ACC112 (cell line): ENCODE measurements at regions not wholly inside any gene's neighbourhood (a gene's known extent, or its start where the extent isn't known, plus 50 kb on each side); places are given as distances from the start of the nearest gene placed in this dataset.

Source experiments
- H2AFZ ChIP-seq: fragments of 200-600 bp; sonication (generic); one replicate; pipeline ENCODE4 v1.6.0; 2017; ENCODE audit warnings: antibody characterized with exemption, low read length; ENCODE audit not compliant: unreplicated experiment
- H3K27ac ChIP-seq: fragments of 200-600 bp; sonication (generic); 2 replicates; pipeline ENCODE4 v1.5.1; 2014; ENCODE audit warnings: low read depth, mild to moderate bottlenecking, antibody characterized with exemption, low read length, moderate library complexity
- H3K27me3 ChIP-seq: fragments of 200-600 bp; sonication (generic); 2 replicates; pipeline ENCODE4 v1.6.1; 2014; ENCODE audit warnings: mild to moderate bottlenecking, antibody characterized with exemption, low read length, moderate library complexity, mixed read lengths; ENCODE audit not compliant: insufficient read depth
- H3K36me3 ChIP-seq: fragments of 200-600 bp; sonication (generic); 2 replicates; pipeline ENCODE4 v1.6.1; 2016; ENCODE audit warnings: mild to moderate bottlenecking, antibody characterized with exemption, low read length, moderate library complexity, mixed read lengths; ENCODE audit not compliant: insufficient read depth
- H3K4me1 ChIP-seq: fragments of 200-600 bp; sonication (generic); one replicate; pipeline ENCODE4 v1.6.1; 2016; ENCODE audit warnings: low read length, mixed read lengths; ENCODE audit not compliant: insufficient read depth, unreplicated experiment, control insufficient read depth
- H3K4me3 ChIP-seq: fragments of 200-600 bp; sonication (generic); 2 replicates; pipeline ENCODE4 v1.5.1; 2014; ENCODE audit warnings: mild to moderate bottlenecking, low read depth, low read length
- H3K79me2 ChIP-seq: fragments of 200-600 bp; sonication (generic); one replicate; pipeline ENCODE4 v1.6.0; 2016; ENCODE audit warnings: low read length; ENCODE audit not compliant: control insufficient read depth, unreplicated experiment, insufficient read depth

DNA sequence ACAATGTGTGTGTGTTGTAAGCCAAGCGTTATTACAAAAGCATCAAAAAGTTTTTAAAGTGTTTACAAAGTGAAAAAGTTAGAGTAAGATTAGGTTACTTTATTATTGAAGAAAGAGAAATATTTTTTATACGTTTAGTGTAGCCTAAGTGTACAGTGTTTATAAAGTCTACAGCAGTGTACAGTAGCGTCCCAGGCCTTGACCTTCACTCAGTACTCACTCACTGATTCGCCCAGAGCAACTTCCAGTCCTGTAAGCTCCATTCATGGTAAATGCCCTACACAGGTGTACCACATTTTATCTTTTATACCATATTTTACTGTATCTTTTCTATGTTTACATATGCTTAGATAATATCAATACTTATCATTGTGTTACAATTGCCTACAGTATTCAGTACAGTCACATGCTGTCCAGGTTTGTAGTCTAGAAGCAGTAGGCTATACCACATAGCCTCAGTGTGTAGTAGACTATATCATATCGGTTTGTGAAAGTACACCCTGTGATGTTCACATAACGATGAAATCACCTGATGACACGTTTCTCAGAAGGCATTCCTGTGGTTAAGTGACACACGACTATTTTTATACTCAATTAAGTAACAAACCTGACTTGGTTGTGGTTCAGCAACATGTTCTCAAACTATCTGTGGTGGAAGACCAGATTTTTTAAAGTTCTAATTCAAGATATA, 152.0 kb upstream of the EDNRA start:
- Histone ChIP-seq H3K27me3 (no peaks in the 10 kb centered on the region), H3K36me3 (no peaks in the 10 kb centered on the region), H3K4me1 (peaks cover 9% of the 10 kb centered on the region), H2AFZ (no peak overlapping the region), H3K4me3 (no peak overlapping the region), H3K27ac (no peak overlapping the region), H3K79me2 (no peaks in the 10 kb centered on the region)

DNA sequence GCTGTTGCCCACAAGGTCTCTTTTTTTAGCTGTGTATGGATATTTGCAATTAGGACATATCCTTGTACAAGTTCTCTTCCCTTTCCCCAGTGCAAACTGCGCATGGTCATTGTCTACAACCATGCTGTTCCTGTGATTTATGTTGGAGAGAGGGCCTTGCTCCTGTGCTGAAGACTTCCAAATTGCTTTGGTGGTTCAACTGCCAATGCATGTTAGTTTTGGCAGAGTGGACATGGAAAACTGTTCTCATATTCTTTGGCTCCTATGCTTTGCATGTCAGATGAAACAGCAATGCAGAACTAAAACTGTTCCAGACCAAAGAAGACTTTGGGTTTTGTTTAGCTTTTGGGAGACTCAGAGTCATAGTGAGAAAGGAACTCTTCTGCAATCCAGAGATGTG, 148.8 kb upstream of the EDNRA start:
- H3K27me3 ChIP-seq, result no peaks in the 10 kb centered on the region
- H3K4me3 ChIP-seq, result no peak overlapping the region
- H3K79me2 ChIP-seq, result no peaks in the 10 kb centered on the region
- no peaks in the 10 kb centered on the region for H3K36me3 ChIP-seq
- no peak overlapping the region for H3K27ac ChIP-seq
- H2AFZ ChIP-seq, result no peak overlapping the region
- peaks cover 20% of the 10 kb centered on the region for H3K4me1 ChIP-seq

DNA sequence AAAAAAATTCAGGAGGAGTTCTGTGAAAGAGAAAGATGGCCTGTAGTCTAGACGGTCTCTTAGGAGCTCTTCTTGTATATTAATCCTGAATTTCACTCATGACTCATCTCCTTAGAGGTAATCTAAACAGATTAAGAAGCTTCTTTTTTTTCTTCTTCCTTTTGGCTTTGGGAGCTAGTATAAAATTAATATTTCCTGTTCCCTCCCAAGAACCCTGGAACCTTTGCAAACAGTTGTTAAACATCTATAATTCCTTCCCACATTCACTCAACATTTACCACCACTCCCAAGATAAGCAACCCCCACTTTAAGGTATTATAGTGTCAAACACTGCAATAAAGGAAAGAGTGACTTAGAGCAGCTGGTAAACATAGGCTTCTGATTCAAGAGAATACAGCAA, 146.4 kb upstream of the EDNRA start:
- no peak overlapping the region; the same call in 1 of the 2 replicates for H3K27ac ChIP-seq
- peak overlapping the region; percentile 17 for H2AFZ ChIP-seq
- H3K79me2 ChIP-seq, result no peaks in the 10 kb centered on the region
- no peak overlapping the region for H3K4me3 ChIP-seq
- no peaks in the 10 kb centered on the region for H3K27me3 ChIP-seq
- no peaks in the 10 kb centered on the region for H3K36me3 ChIP-seq
- peaks cover 20% of the 10 kb centered on the region for H3K4me1 ChIP-seq

DNA sequence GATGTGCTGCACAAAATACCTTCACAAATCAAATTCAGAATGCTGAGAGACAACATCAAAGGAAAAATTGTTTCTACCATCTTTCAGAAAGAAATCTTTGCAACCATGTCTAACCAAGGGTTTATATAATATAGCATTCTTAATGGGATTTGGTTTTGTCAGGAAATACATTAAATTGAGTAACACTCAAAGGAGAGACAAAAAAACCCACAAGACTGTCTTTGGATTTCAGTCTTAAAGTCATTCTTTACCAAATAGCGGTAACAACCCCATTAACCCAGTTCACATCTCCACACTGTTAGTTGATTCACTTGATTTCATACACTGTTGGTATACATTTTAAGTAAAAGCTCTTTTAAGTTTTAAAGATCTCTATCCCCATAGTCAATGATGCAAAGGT, 145.7 kb upstream of the EDNRA start:
- no peak overlapping the region for H3K4me3 ChIP-seq
- no peaks in the 10 kb centered on the region for H3K36me3 ChIP-seq
- no peaks in the 10 kb centered on the region for H3K79me2 ChIP-seq
- no peak overlapping the region for H2AFZ ChIP-seq
- H3K27me3 ChIP-seq, result no peaks in the 10 kb centered on the region
- no peak overlapping the region for H3K27ac ChIP-seq
- H3K4me1 ChIP-seq, result peaks cover 24% of the 10 kb centered on the region

DNA sequence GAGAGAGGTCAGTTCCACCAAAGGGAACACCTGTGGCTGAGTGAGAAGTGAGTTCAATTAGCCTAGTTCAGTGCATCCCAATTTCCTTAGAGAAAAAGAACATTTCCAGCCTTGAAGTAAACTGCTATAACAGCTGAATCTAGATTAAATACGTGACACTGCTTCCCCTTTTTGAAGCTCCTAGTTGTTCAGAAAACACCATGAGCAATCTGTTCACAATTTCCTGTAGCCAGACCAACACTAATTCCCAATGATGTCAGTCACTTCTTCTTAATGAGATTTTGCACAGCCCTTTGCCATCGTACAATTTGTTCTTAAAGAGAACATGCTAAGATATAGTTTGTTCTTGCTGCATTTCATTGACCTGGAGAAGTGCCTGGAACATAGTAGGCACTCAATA, 144.6 kb upstream of the EDNRA start:
- no peak overlapping the region for H3K4me3 ChIP-seq
- H3K27ac ChIP-seq, result no peak overlapping the region
- H3K36me3 ChIP-seq, result no peaks in the 10 kb centered on the region
- H3K4me1 ChIP-seq, result peaks cover 30% of the 10 kb centered on the region
- no peaks in the 10 kb centered on the region for H3K27me3 ChIP-seq
- H3K79me2 ChIP-seq, result no peaks in the 10 kb centered on the region
- no peak overlapping the region for H2AFZ ChIP-seq

DNA sequence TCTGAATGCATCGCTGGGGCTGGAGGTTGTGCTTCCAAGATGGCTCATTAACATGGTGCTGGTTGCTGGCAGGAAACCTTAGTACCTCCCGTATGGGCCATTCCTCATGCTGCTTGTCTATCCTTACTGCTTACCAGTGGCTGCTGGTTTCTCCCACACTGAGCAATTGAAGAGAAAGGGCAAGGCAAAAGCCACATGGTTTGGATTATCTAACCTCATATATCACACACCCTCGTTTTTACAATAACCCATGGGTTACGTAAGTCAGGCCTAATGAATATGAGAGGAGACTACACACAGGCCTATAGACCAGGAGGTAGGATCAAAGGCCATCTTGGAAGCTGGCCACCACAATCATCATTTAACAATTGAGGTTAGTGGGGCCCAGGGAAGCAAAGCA, 141.8 kb upstream of the EDNRA start:
- H3K27me3 ChIP-seq, result no peaks in the 10 kb centered on the region
- no peak overlapping the region for H2AFZ ChIP-seq
- peaks cover 24% of the 10 kb centered on the region for H3K4me1 ChIP-seq
- no peaks in the 10 kb centered on the region for H3K79me2 ChIP-seq
- no peak overlapping the region for H3K27ac ChIP-seq
- no peak overlapping the region for H3K4me3 ChIP-seq
- no peaks in the 10 kb centered on the region for H3K36me3 ChIP-seq

DNA sequence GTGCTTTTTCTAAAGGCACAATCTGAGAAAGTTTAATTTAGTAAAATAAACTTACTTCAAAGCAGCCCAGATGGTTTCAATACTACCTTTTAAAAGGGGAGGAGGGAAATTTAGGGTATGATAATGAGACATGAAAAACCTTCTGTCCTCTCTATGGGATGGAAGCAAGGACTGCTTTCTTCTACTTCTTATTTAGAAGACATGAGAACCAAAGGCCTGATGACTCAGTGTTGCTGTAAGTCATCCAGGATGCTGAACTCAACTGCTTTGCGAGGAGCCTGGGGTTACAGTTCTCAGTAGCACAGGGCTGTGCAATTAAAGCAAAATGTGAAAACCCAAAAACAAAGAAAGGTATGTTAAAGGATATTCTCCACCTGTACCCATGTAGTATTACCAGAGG, 140.8 kb upstream of the EDNRA start:
- no peak overlapping the region for H3K27ac ChIP-seq
- H3K4me3 ChIP-seq, result no peak overlapping the region
- no peaks in the 10 kb centered on the region for H3K79me2 ChIP-seq
- H3K4me1 ChIP-seq, result peaks cover 15% of the 10 kb centered on the region
- H3K36me3 ChIP-seq, result no peaks in the 10 kb centered on the region
- no peaks in the 10 kb centered on the region for H3K27me3 ChIP-seq
- H2AFZ ChIP-seq, result peak overlapping the region; percentile 45

DNA sequence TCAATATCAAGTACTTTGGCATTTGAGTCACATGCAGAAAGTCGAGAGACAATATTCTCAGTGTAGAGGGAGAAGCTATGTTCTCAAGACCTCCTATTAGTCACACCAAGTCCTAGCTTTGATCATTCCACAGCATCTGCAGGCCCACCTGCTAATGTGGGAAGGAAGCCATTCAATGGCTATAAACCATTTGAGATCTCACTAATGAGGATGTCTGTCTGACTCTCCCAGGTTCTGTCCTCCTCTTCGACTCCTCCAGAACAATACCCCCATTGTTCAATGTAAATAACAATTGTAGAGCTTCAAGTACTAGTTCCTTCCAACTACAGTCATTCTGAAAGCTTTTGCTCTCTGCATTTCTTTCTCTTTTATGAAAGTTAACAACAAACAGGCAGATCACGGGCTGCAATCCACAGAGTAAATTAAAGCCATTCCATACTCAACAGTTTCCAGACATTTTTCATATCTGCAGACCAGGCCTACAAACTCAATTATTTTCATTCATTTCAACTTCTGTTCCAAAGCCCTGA, 140.2 kb upstream of the EDNRA start:
- H3K27me3 ChIP-seq, result no peaks in the 10 kb centered on the region
- peaks cover 13% of the 10 kb centered on the region for H3K4me1 ChIP-seq
- H3K79me2 ChIP-seq, result no peaks in the 10 kb centered on the region
- H3K36me3 ChIP-seq, result no peaks in the 10 kb centered on the region
- H2AFZ ChIP-seq, result no peak overlapping the region
- H3K4me3 ChIP-seq, result no peak overlapping the region
- H3K27ac ChIP-seq, result no peak overlapping the region

DNA sequence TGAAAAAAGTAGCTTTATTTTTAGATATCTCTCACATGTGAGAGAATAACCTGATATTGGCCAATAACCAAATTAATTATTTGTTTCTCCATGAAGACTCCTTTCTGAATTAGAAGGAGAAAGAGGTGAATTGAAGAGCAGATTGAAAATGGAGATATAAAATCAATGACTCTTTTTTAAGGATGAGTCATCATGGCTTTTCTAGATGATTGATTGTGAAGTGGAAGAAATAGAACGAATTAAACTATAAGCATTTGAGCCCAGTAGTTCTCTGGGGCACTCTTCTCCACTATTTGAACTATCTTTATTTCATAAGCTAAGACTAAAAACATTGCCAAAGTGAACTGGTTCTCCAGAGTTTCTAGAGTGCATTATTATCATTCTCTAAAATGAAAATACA, 137.2 kb upstream of the EDNRA start:
- Histone ChIP-seq H2AFZ (no peak overlapping the region), H3K4me1 (peaks cover 10% of the 10 kb centered on the region), H3K36me3 (no peaks in the 10 kb centered on the region), H3K27ac (no peak overlapping the region), H3K4me3 (no peak overlapping the region), H3K79me2 (no peaks in the 10 kb centered on the region), H3K27me3 (no peaks in the 10 kb centered on the region)

DNA sequence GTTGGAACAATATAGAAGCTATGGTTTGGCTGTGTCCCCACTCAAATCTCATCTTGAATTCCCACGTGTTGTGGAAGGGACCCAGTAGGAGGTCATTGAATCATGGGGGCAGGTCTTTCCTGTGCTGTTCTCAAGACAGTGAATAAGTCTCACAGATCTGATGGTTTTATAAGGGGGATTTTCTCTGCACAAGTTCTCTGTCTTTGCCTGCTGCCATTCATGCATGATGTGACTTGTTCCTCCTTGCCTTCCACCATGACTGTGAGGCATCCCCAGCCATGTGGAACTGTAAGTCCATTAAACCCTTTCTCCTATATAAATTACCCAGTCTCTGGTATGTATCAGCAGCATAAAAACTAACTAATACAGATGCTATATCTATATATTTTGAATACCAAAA, 135.2 kb upstream of the EDNRA start:
- no peaks in the 10 kb centered on the region for H3K79me2 ChIP-seq
- H2AFZ ChIP-seq, result no peak overlapping the region
- no peaks in the 10 kb centered on the region for H3K27me3 ChIP-seq
- H3K4me1 ChIP-seq, result peaks cover 1% of the 10 kb centered on the region
- no peak overlapping the region for H3K27ac ChIP-seq
- H3K36me3 ChIP-seq, result no peaks in the 10 kb centered on the region
- no peak overlapping the region for H3K4me3 ChIP-seq

DNA sequence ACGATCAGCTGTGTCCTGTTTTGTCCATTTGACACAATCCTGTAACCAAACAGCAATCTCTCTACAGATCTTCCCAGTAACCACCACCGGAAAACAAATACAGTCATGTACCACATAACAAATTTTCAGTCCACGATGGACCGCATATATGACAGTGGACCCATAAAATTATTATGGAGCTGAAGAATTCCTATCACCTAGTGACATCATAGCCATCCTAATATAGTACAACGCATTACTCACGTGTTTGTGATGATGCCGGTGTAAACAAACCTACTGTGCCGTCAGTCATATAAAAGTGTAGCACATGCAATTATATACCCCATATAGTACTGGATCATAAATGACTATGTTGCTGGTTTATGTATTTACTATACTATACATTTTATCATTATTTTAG, 133.7 kb upstream of the EDNRA start:
- Histone ChIP-seq H3K36me3 (no peaks in the 10 kb centered on the region), H3K27me3 (no peaks in the 10 kb centered on the region), H3K4me3 (no peak overlapping the region), H3K4me1 (peaks cover 5% of the 10 kb centered on the region), H2AFZ (no peak overlapping the region), H3K27ac (no peak overlapping the region), H3K79me2 (no peaks in the 10 kb centered on the region)
